PC-9 (cell line): ENCODE measurements at regions not wholly inside any gene's neighbourhood (a gene's known extent, or its start where the extent isn't known, plus 50 kb on each side); places are given as distances from the start of the nearest gene placed in this dataset.

Experiments
- BruUV-seq: library from RNA; stranded (reverse); fragments of 400-500 nt; replicated peaks from 2 replicates; lab custom pipeline; 2021; lab: Mats Ljungman, UMichigan
- CTCF ChIA-PET: fragments of 300-600 bp; sonication (Branson Sonifier 250); formaldehyde crosslinking; loops from one replicate; lab custom pipeline; 2022; ENCODE audit warnings: antibody characterized with exemption; lab: Charles Lee
- POLR2A ChIA-PET: fragments of 300-600 bp; sonication (Branson Sonifier 250); formaldehyde crosslinking; loops from one replicate; lab custom pipeline; 2022; ENCODE audit warnings: antibody characterized with exemption; ENCODE audit not compliant: unreplicated experiment; lab: Charles Lee
- DNase-seq, 2 experiments: peaks; one replicate each; pipeline versions ENCODE4 v3.0.0 to v3.0.0-alpha.2; 2015 to 2022; ENCODE audit warnings: mixed read lengths in 1 of 2
- H2AFZ ChIP-seq: fragments of 200-600 bp; sonication (generic); 2 replicates; pipeline ENCODE4 v1.8.1; 2017; ENCODE audit warnings: antibody characterized with exemption
- H3F3A ChIP-seq: fragments of 200-600 bp; sonication (generic); 2 replicates; pipeline ENCODE4 v1.8.1; 2017; ENCODE audit warnings: antibody characterized with exemption, mild to moderate bottlenecking, low read depth; ENCODE audit not compliant: insufficient read depth
- H3K27ac ChIP-seq: fragments of 200-600 bp; sonication (generic); 2 replicates; pipeline ENCODE4 v1.6.1; 2016; ENCODE audit warnings: mixed run types
- H3K27me3 ChIP-seq: fragments of 200-600 bp; sonication (generic); 2 replicates; pipeline ENCODE4 v1.6.1; 2016; ENCODE audit warnings: low read depth, mixed run types; ENCODE audit not compliant: insufficient read depth
- H3K36me3 ChIP-seq: fragments of 200-600 bp; sonication (generic); 2 replicates; pipeline ENCODE4 v1.6.1; 2016; ENCODE audit warnings: low read depth, mixed run types
- H3K4me1 ChIP-seq: fragments of 200-600 bp; sonication (generic); replicated peaks from 2 replicates; pipeline ENCODE4 v1.6.1; 2016; ENCODE audit warnings: mixed run types; ENCODE audit not compliant: insufficient read depth
- H3K4me2 ChIP-seq: fragments of 200-600 bp; sonication (generic); 2 replicates; pipeline ENCODE4 v1.6.1; 2017; ENCODE audit warnings: mixed run types
- H3K4me3 ChIP-seq: fragments of 200-600 bp; sonication (generic); 2 replicates; pipeline ENCODE4 v1.6.1; 2016; ENCODE audit warnings: mixed run types
- H3K79me2 ChIP-seq: fragments of 200-600 bp; sonication (generic); 2 replicates; pipeline ENCODE4 v1.6.1; 2017; ENCODE audit warnings: low read depth, mixed run types
- H3K9me2 ChIP-seq: fragments of 200-600 bp; sonication (generic); 2 replicates; pipeline ENCODE4 v1.8.1; 2017; ENCODE audit warnings: mild to moderate bottlenecking; ENCODE audit not compliant: insufficient read depth
- H3K9me3 ChIP-seq: fragments of 200-600 bp; sonication (generic); 2 replicates; pipeline ENCODE4 v1.8.1; 2016; ENCODE audit warnings: low read depth; ENCODE audit not compliant: insufficient read depth
- H4K20me1 ChIP-seq: fragments of 200-600 bp; sonication (generic); 2 replicates; pipeline ENCODE4 v1.8.1; 2017; ENCODE audit not compliant: insufficient read depth
- CTCF ChIP-seq: fragments of 200-600 bp; sonication (generic); conservative IDR thresholded peaks from 2 replicates; pipeline ENCODE4 v1.6.1; 2017; ENCODE audit warnings: mixed run types, antibody characterized with exemption, mild to moderate bottlenecking, moderate library complexity
- EZH2 ChIP-seq: fragments of 200-600 bp; sonication (generic); IDR thresholded peaks from 2 replicates; pipeline ENCODE4 v1.8.0; 2017; ENCODE audit warnings: antibody characterized with exemption, low read depth
- intact Hi-C: fragments of 100-400 bp; cut with micrococcal nuclease; formaldehyde crosslinking; loops from one replicate; pipeline ENCODE4 v1.10.0; 2022; ENCODE audit not compliant: unreplicated experiment

GRCh38 chr1:218755128-218755527 lies 410.0 kb downstream of the TGFB2 start:
- H2AFZ ChIP-seq, result no peak overlapping the region
- H3F3A ChIP-seq, result no peaks in the 10 kb centered on the region
- H3K4me1 ChIP-seq, result no peaks in the 10 kb centered on the region
- H3K4me2 ChIP-seq, result no peak overlapping the region
- CTCF ChIA-PET, result no interaction called here
- H3K27ac ChIP-seq, result no peak overlapping the region
- TF ChIP-seq CTCF, result no peak
- TF ChIP-seq EZH2, result no peak
- intact Hi-C loops, result no loop called here
- H3K9me3 ChIP-seq, result peaks cover 4% of the 10 kb centered on the region; the same call in 1 of the 2 replicates
- H3K79me2 ChIP-seq, result no peaks in the 10 kb centered on the region
- DNase-seq, result no peak
- BruUV-seq, result no TSS peak
- no peaks in the 10 kb centered on the region for H3K36me3 ChIP-seq
- H3K9me2 ChIP-seq, result no peaks in the 10 kb centered on the region
- H4K20me1 ChIP-seq, result no peaks in the 10 kb centered on the region
- H3K27me3 ChIP-seq, result no peaks in the 10 kb centered on the region
- POLR2A ChIA-PET, result no interaction called here
- no peak overlapping the region for H3K4me3 ChIP-seq

- POLR2A ChIA-PET, result no interaction called here
- Histone ChIP-seq H3K4me3 (no peak overlapping the region), H4K20me1 (no peaks in the 10 kb centered on the region), H3K4me1 (no peaks in the 10 kb centered on the region), H3K27ac (no peak overlapping the region), H3F3A (no peaks in the 10 kb centered on the region), H2AFZ (no peak overlapping the region; the same call in 1 of the 2 replicates), H3K9me2 (no peaks in the 10 kb centered on the region), H3K27me3 (no peaks in the 10 kb centered on the region), H3K4me2 (no peak overlapping the region), H3K9me3 (peaks cover 3% of the 10 kb centered on the region; the same call in 1 of the 2 replicates), H3K36me3 (no peaks in the 10 kb centered on the region), H3K79me2 (no peaks in the 10 kb centered on the region)
- BruUV-seq, result no TSS peak
- intact Hi-C loops, result no loop called here
- CTCF ChIA-PET, result no interaction called here
- no peak for TF ChIP-seq CTCF
- TF ChIP-seq EZH2, result no peak
- DNase-seq, result no peak
These were observed 413.9 kb upstream of the LYPLAL1 start for GRCh38 chr1:218759795-218760194.

- ChIA-PET CTCF (no interaction called here), POLR2A (no interaction called here)
- Histone ChIP-seq H4K20me1 (no peaks in the 10 kb centered on the region), H2AFZ (no peak overlapping the region), H3K36me3 (no peaks in the 10 kb centered on the region), H3K4me2 (no peak overlapping the region), H3K79me2 (no peaks in the 10 kb centered on the region), H3K27ac (no peak overlapping the region), H3K27me3 (no peaks in the 10 kb centered on the region), H3K4me3 (no peak overlapping the region), H3K4me1 (no peaks in the 10 kb centered on the region), H3K9me2 (no peaks in the 10 kb centered on the region), H3K9me3 (no peaks in the 10 kb centered on the region; the same call in 1 of the 2 replicates), H3F3A (no peaks in the 10 kb centered on the region)
- TF ChIP-seq CTCF (no peak), EZH2 (no peak)
- no peak for DNase-seq
- no TSS peak for BruUV-seq
- intact Hi-C loops, result no loop called here
These were observed 412.8 kb upstream of the LYPLAL1 start for GRCh38 chr1:218760601-218761570.
